SK-N-SH treated with all-trans-retinoic acid at 6 μM for 48 hours (cell line): ENCODE measurements at regions not wholly inside any gene's neighbourhood (a gene's known extent, or its start where the extent isn't known, plus 50 kb on each side); places are given as distances from the start of the nearest gene placed in this dataset.

Experiments used
- OSR1 ChIP-seq: fragments of 250-450 bp; sonication (Bioruptor Pico); IDR thresholded peaks from 2 replicates; pipeline ENCODE4 v1.8.0; 2022; ENCODE audit warnings: moderate library complexity, mild to moderate bottlenecking, inconsistent platforms
- POU6F1 ChIP-seq: fragments of 250-450 bp; sonication (Bioruptor Pico); IDR thresholded peaks from 2 replicates; pipeline ENCODE4 v1.8.0; 2021; ENCODE audit warnings: low read depth, mild to moderate bottlenecking, moderate library complexity, borderline replicate concordance
- PPARA ChIP-seq: fragments of 250-450 bp; sonication (Bioruptor Pico); IDR thresholded peaks from 2 replicates; pipeline ENCODE4 v1.5.0; 2020; ENCODE audit warnings: mild to moderate bottlenecking, borderline replicate concordance
- TCF4 ChIP-seq: fragments of 250-450 bp; sonication (Bioruptor Pico); IDR thresholded peaks from 2 replicates; pipeline ENCODE4 v1.8.0; 2021; ENCODE audit warnings: mild to moderate bottlenecking, moderate library complexity, borderline replicate concordance
- ZC3H10 ChIP-seq: fragments of 250-450 bp; sonication (Bioruptor Pico); IDR thresholded peaks from 2 replicates; pipeline ENCODE4 v1.5.1; 2021; ENCODE audit warnings: mild to moderate bottlenecking, moderate library complexity
- ZFP3 ChIP-seq: fragments of 250-450 bp; sonication (Bioruptor Pico); IDR thresholded peaks from 2 replicates; pipeline ENCODE4 v1.5.0; 2020; ENCODE audit warnings: mild to moderate bottlenecking, moderate library complexity
- ZFP30 ChIP-seq: fragments of 450-650 bp; formaldehyde crosslinking; IDR thresholded peaks from 2 replicates; pipeline ENCODE4 v1.5.0; 2022; ENCODE audit warnings: mild to moderate bottlenecking, moderate library complexity
- TF ChIP-seq, protein P1 (sequence below): fragments of 250-450 bp; sonication (Bioruptor Pico); IDR thresholded peaks from 2 replicates; pipeline ENCODE4 v1.5.1; 2021; ENCODE audit warnings: mild to moderate bottlenecking, moderate library complexity
- TF ChIP-seq, protein P2 (sequence below): fragments of 250-450 bp; sonication (Bioruptor Pico); IDR thresholded peaks from 2 replicates; pipeline ENCODE4 v1.8.0; 2020; ENCODE audit warnings: mild to moderate bottlenecking, moderate library complexity, borderline replicate concordance
- TF ChIP-seq, protein P3 (sequence below): fragments of 250-450 bp; sonication (Bioruptor Pico); IDR thresholded peaks from 2 replicates; pipeline ENCODE4 v1.5.1; 2020; ENCODE audit warnings: low read depth, mild to moderate bottlenecking, moderate library complexity

DNA sequence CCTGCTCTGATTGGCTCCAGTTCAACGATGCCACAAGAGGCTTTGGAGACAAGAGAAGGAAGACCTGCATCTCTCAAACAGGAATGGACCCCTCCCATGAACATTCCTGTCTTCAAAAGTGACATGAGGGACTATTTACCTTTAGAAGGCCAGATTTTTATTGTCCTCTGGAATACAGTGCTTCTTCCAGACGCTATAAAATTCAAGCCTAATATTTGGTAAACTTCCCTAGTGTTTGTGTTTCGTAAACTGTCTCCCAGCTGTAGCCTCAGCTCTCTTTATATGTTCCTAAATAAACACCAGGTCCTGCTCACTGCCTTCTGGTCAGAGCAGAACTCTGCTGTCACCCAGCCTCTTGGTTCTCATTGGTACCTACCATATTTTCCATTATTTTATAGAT, 157.8 kb downstream of the CCDC34 start:
- TF ChIP-seq OSR1 (CRISPR knock-in tag) (no peak), TCF4 (CRISPR knock-in tag) (no peak), POU6F1 (CRISPR knock-in tag) (no peak), ZFP30 (CRISPR knock-in tag) (no peak), PPARA (CRISPR knock-in tag) (no peak), ZFP3 (CRISPR knock-in tag) (no peak), ZC3H10 (CRISPR knock-in tag) (no peak)
- TF ChIP-seq, protein P1, sequence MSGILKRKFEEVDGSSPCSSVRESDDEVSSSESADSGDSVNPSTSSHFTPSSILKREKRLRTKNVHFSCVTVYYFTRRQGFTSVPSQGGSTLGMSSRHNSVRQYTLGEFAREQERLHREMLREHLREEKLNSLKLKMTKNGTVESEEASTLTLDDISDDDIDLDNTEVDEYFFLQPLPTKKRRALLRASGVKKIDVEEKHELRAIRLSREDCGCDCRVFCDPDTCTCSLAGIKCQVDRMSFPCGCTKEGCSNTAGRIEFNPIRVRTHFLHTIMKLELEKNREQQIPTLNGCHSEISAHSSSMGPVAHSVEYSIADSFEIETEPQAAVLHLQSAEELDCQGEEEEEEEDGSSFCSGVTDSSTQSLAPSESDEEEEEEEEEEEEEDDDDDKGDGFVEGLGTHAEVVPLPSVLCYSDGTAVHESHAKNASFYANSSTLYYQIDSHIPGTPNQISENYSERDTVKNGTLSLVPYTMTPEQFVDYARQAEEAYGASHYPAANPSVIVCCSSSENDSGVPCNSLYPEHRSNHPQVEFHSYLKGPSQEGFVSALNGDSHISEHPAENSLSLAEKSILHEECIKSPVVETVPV (CRISPR knock-in tag) = no peak
- TF ChIP-seq, protein P2, sequence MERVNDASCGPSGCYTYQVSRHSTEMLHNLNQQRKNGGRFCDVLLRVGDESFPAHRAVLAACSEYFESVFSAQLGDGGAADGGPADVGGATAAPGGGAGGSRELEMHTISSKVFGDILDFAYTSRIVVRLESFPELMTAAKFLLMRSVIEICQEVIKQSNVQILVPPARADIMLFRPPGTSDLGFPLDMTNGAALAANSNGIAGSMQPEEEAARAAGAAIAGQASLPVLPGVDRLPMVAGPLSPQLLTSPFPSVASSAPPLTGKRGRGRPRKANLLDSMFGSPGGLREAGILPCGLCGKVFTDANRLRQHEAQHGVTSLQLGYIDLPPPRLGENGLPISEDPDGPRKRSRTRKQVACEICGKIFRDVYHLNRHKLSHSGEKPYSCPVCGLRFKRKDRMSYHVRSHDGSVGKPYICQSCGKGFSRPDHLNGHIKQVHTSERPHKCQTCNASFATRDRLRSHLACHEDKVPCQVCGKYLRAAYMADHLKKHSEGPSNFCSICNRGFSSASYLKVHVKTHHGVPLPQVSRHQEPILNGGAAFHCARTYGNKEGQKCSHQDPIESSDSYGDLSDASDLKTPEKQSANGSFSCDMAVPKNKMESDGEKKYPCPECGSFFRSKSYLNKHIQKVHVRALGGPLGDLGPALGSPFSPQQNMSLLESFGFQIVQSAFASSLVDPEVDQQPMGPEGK = no peak
- TF ChIP-seq, protein P3, sequence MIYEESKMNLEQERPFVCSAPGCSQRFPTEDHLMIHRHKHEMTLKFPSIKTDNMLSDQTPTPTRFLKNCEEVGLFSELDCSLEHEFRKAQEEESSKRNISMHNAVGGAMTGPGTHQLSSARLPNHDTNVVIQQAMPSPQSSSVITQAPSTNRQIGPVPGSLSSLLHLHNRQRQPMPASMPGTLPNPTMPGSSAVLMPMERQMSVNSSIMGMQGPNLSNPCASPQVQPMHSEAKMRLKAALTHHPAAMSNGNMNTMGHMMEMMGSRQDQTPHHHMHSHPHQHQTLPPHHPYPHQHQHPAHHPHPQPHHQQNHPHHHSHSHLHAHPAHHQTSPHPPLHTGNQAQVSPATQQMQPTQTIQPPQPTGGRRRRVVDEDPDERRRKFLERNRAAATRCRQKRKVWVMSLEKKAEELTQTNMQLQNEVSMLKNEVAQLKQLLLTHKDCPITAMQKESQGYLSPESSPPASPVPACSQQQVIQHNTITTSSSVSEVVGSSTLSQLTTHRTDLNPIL (CRISPR knock-in tag) = no peak
